Liver (tissue), 8 donors: ENCODE measurements at regions not wholly inside any gene's neighbourhood (a gene's known extent, or its start where the extent isn't known, plus 50 kb on each side); places are given as distances from the start of the nearest gene placed in this dataset.

Source experiments
- DNase-seq: peaks from one replicate; pipeline ENCODE4 v3.0.0-alpha.2; 2017; ENCODE audit warnings: low spot score
- H3K27ac ChIP-seq, 2 donors: one replicate each; pipeline ENCODE4 v1.7.0; 2013; ENCODE audit warnings: inconsistent platforms in 2 of 2, low read length in 2 of 2, control low read depth in 1 of 2, low read depth in 1 of 2, mild to moderate bottlenecking in 1 of 2
- H3K27me3 ChIP-seq, 4 donors: one replicate each; pipeline versions ENCODE4 v1.6.1 to v1.7.0; 2013; ENCODE audit warnings: low read length in 3 of 4, inconsistent platforms in 1 of 4, mild to moderate bottlenecking in 1 of 4, moderate library complexity in 1 of 4; ENCODE audit not compliant: control insufficient read depth in 4 of 4, insufficient read depth in 4 of 4
- H3K36me3 ChIP-seq, 4 donors: one replicate each; pipeline versions ENCODE4 v1.6.1 to v1.7.0; 2013; ENCODE audit warnings: low read length in 3 of 4, mild to moderate bottlenecking in 3 of 4, low read depth in 1 of 4, moderate library complexity in 1 of 4; ENCODE audit not compliant: control insufficient read depth in 4 of 4, insufficient read depth in 3 of 4
- H3K4me1 ChIP-seq, 4 donors: one replicate each; pipeline versions ENCODE4 v1.6.1 to v1.7.0; 2013; ENCODE audit warnings: low read length in 3 of 4, mild to moderate bottlenecking in 3 of 4, moderate library complexity in 1 of 4; ENCODE audit not compliant: control insufficient read depth in 4 of 4, insufficient read depth in 4 of 4
- H3K4me3 ChIP-seq, 3 donors: one replicate each; pipeline versions ENCODE4 v1.6.1 to v1.7.0; 2013; ENCODE audit warnings: low read length in 3 of 3, control low read depth in 1 of 3, low read depth in 1 of 3, mild to moderate bottlenecking in 1 of 3
- H3K9ac ChIP-seq, 2 donors: one replicate each; pipeline ENCODE4 v1.7.0; 2013; ENCODE audit warnings: low read length in 2 of 2, mild to moderate bottlenecking in 2 of 2, moderate library complexity in 2 of 2, control low read depth in 1 of 2, low read depth in 1 of 2
- H3K9me3 ChIP-seq, 4 donors: one replicate each; pipeline versions ENCODE4 v1.6.1 to v1.7.0; 2013; ENCODE audit warnings: low read length in 3 of 4; ENCODE audit not compliant: control insufficient read depth in 4 of 4
- JUND ChIP-seq, 2 donors: IDR thresholded peaks; 2 replicates each; pipeline ENCODE4 v1.6.1; 2016; ENCODE audit warnings: antibody characterized with exemption in 2 of 2
- RXRA ChIP-seq, 2 donors: IDR thresholded peaks; 2 replicates each; pipeline ENCODE4 v1.6.1; 2017 to 2018; ENCODE audit warnings: antibody characterized with exemption in 2 of 2, mild to moderate bottlenecking in 1 of 2
- SP1 ChIP-seq: IDR thresholded peaks from 2 replicates; pipeline ENCODE4 v1.6.1; 2018; ENCODE audit warnings: antibody characterized with exemption, mild to moderate bottlenecking
- TAF1 ChIP-seq: conservative IDR thresholded peaks from 2 replicates; pipeline ENCODE4 v1.6.1; 2016; ENCODE audit warnings: antibody characterized with exemption, mild to moderate bottlenecking
- YY1 ChIP-seq: IDR thresholded peaks from 2 replicates; pipeline ENCODE4 v1.6.1; 2016; ENCODE audit warnings: antibody characterized with exemption, mild to moderate bottlenecking
- WGBS: extraction: QIAGEN DNeasy Blood & Tissue Kit; methylation state at CpG from one replicate; pipeline ENCODE4 v1.1.7; 2013; 5-methylcytosine and 5-hydroxymethylcytosine counted together
- TF ChIP-seq, protein P1 (sequence below): IDR thresholded peaks from 2 replicates; pipeline ENCODE4 v1.6.1; 2016; ENCODE audit warnings: antibody characterized with exemption, mild to moderate bottlenecking
- TF ChIP-seq, protein P2 (sequence below): IDR thresholded peaks from 2 replicates; pipeline ENCODE4 v1.6.1; 2016; ENCODE audit warnings: antibody characterized with exemption
- TF ChIP-seq, protein P3 (sequence below): fragments of 150-350 bp; IDR thresholded peaks from 2 replicates; pipeline ENCODE4 v1.5.1; 2017; ENCODE audit warnings: improper control_type of control experiment, low read depth, low read length; ENCODE audit not compliant: missing input control
- TF ChIP-seq, protein P4 (sequence below): IDR thresholded peaks from 2 replicates; pipeline ENCODE4 v1.6.1; 2016; ENCODE audit warnings: antibody characterized with exemption
- donor health status: healthy.
- donor health status: healthy.
- donor health status: healthy.
- donor health status: healthy.
- donor health status: healthy.

DNA sequence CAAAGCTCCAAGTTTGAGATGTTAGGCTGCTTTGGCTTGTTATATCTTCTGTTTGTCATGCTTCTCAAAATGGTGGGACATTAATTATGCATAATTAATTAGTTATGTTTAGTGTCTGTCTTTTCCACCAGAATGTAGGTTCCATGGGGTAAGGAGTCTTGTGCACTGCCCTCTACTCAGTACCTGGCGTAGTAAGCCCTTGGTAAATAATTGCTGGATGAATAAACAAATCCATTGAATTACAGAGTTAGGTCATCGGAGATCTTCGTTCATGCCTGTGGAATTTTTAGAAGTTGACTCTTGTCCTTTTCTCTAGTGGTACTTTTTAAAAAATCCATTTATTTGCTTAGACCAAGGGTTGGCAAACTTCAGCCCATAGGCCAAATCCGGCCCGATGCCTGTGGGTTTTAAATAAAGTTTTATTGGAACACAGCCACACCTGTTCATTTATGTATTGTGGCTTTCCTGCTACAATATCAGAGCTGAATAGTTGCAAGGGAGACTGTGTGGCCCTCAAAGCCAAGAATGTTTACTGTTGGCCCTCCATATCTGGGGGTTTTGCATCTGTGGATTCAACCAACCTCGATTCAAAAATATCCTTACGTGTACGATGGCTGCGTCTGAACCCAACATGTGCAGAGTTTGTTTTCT lies 524.8 kb upstream of the EEF2KMT start:
- no peaks in the 10 kb centered on the region for H3K4me1 ChIP-seq
- no peak for DNase-seq
- no peaks in the 10 kb centered on the region for H3K36me3 ChIP-seq
- 61% methylated on average over 9 of the region's 9 CpGs for WGBS
- peaks cover 0 to 6% (median under 1%) of the 10 kb centered on the region in 4 donors for H3K27me3 ChIP-seq
- no peak overlapping the region for H3K27ac ChIP-seq
- peaks cover 0 to 2% (median 0%) of the 10 kb centered on the region in 4 donors for H3K9me3 ChIP-seq
- no peak for TF ChIP-seq JUND (IDR thresholded peaks at IDR 0.05)
- TF ChIP-seq, protein P1, sequence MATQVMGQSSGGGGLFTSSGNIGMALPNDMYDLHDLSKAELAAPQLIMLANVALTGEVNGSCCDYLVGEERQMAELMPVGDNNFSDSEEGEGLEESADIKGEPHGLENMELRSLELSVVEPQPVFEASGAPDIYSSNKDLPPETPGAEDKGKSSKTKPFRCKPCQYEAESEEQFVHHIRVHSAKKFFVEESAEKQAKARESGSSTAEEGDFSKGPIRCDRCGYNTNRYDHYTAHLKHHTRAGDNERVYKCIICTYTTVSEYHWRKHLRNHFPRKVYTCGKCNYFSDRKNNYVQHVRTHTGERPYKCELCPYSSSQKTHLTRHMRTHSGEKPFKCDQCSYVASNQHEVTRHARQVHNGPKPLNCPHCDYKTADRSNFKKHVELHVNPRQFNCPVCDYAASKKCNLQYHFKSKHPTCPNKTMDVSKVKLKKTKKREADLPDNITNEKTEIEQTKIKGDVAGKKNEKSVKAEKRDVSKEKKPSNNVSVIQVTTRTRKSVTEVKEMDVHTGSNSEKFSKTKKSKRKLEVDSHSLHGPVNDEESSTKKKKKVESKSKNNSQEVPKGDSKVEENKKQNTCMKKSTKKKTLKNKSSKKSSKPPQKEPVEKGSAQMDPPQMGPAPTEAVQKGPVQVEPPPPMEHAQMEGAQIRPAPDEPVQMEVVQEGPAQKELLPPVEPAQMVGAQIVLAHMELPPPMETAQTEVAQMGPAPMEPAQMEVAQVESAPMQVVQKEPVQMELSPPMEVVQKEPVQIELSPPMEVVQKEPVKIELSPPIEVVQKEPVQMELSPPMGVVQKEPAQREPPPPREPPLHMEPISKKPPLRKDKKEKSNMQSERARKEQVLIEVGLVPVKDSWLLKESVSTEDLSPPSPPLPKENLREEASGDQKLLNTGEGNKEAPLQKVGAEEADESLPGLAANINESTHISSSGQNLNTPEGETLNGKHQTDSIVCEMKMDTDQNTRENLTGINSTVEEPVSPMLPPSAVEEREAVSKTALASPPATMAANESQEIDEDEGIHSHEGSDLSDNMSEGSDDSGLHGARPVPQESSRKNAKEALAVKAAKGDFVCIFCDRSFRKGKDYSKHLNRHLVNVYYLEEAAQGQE, result no peak
- no peak overlapping the region for H3K9ac ChIP-seq
- no peak overlapping the region for H3K4me3 ChIP-seq

DNA sequence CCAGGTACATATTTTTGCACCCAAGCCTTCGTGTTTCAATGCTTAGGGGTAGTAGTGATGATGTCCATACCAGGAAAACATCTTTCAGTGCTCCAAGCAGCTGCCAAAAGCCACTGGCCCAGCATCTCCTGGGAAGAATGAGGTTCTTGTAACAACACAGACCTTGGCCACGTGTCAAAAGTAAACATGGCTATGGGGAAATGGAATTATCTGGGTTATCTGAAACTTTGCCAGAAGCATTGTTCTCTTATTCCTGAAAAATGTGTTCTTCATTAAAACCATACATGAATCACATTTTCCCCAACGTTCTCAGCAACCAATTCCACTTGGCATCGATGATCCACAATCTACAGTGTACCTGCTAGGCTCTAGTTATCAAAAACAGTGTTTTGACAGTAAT lies 524.2 kb upstream of the EEF2KMT start:
- no peak for DNase-seq
- H3K9me3 ChIP-seq, result peaks cover 0 to 2% (median 0%) of the 10 kb centered on the region in 4 donors
- 53% methylated on average over 4 of the region's 4 CpGs for WGBS
- TF ChIP-seq, protein P2, sequence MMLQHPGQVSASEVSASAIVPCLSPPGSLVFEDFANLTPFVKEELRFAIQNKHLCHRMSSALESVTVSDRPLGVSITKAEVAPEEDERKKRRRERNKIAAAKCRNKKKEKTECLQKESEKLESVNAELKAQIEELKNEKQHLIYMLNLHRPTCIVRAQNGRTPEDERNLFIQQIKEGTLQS, result no peak
- TF ChIP-seq TAF1, result no peak
- TF ChIP-seq YY1, result no peak
- TF ChIP-seq RXRA (IDR thresholded peaks at IDR 0.05), result no peak
- TF ChIP-seq, protein P3, sequence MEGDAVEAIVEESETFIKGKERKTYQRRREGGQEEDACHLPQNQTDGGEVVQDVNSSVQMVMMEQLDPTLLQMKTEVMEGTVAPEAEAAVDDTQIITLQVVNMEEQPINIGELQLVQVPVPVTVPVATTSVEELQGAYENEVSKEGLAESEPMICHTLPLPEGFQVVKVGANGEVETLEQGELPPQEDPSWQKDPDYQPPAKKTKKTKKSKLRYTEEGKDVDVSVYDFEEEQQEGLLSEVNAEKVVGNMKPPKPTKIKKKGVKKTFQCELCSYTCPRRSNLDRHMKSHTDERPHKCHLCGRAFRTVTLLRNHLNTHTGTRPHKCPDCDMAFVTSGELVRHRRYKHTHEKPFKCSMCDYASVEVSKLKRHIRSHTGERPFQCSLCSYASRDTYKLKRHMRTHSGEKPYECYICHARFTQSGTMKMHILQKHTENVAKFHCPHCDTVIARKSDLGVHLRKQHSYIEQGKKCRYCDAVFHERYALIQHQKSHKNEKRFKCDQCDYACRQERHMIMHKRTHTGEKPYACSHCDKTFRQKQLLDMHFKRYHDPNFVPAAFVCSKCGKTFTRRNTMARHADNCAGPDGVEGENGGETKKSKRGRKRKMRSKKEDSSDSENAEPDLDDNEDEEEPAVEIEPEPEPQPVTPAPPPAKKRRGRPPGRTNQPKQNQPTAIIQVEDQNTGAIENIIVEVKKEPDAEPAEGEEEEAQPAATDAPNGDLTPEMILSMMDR, result no peak
- TF ChIP-seq, protein P4, sequence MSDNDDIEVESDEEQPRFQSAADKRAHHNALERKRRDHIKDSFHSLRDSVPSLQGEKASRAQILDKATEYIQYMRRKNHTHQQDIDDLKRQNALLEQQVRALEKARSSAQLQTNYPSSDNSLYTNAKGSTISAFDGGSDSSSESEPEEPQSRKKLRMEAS, result no peak
- H3K27ac ChIP-seq, result no peak overlapping the region
- H3K27me3 ChIP-seq, result peaks cover 0 to 6% (median 1%) of the 10 kb centered on the region in 4 donors
- no peak overlapping the region for H3K4me3 ChIP-seq
- no peaks in the 10 kb centered on the region for H3K4me1 ChIP-seq
- no peak overlapping the region for H3K9ac ChIP-seq
- no peaks in the 10 kb centered on the region for H3K36me3 ChIP-seq

DNA sequence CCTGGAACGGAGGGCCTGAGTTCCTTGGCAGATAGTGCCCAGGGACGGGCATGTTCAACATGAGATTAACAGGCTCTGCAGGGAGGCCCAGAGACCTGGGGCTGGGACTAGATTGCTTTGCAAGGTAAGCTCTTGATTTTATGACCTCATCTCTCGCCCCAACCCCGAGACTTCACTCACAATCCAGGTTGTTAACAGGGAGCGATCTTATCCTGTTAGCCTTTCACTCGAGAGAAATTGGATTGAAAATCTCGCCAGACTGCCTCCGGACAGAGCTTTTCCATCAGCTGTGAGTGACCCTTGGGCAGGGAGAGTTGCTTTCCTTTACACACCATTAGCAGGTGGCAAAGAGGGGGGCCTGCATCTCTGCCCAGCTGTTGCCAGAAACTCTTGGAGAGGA lies 521.7 kb upstream of the EEF2KMT start:
- Histone ChIP-seq H3K36me3 (no peaks in the 10 kb centered on the region), H3K9me3 (peaks cover 0 to 2% (median 0%) of the 10 kb centered on the region in 4 donors), H3K4me3 (no peak overlapping the region), H3K4me1 (no peaks in the 10 kb centered on the region), H3K27ac (no peak overlapping the region), H3K27me3 (peaks cover 0 to 6% (median 5%) of the 10 kb centered on the region in 4 donors), H3K9ac (no peak overlapping the region)
- TF ChIP-seq JUND (IDR thresholded peaks at IDR 0.05) (no peak), SP1 (no peak)
- no peak for DNase-seq
- WGBS, result 49% methylated on average over 8 of the region's 8 CpGs
